ENCODE measurements at regions not wholly inside any gene's neighbourhood (a gene's known extent, or its start where the extent isn't known, plus 50 kb on each side); places are given as distances from the start of the nearest gene placed in this dataset.

DNA sequence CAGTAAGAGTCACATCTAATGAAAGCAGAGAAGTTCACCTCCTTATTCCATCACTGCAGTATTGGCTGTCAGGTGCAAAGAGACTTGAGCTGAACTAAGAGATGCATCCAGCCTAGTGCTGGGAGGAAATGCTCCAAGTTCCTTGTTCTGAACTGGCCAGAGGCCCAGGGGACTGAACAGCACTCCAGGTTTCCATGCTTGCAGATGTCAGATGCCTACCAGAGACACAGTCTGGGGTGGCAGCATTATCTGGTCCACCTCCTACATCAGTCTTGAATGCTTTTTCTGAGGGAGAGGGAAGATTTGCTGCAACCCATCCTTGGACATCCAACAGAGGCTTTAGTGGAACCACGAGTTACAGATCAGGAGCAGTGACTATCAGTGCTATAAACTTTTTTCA lies 331.3 kb downstream of the CYRIA start:
- TF ChIP-seq, protein P1, sequence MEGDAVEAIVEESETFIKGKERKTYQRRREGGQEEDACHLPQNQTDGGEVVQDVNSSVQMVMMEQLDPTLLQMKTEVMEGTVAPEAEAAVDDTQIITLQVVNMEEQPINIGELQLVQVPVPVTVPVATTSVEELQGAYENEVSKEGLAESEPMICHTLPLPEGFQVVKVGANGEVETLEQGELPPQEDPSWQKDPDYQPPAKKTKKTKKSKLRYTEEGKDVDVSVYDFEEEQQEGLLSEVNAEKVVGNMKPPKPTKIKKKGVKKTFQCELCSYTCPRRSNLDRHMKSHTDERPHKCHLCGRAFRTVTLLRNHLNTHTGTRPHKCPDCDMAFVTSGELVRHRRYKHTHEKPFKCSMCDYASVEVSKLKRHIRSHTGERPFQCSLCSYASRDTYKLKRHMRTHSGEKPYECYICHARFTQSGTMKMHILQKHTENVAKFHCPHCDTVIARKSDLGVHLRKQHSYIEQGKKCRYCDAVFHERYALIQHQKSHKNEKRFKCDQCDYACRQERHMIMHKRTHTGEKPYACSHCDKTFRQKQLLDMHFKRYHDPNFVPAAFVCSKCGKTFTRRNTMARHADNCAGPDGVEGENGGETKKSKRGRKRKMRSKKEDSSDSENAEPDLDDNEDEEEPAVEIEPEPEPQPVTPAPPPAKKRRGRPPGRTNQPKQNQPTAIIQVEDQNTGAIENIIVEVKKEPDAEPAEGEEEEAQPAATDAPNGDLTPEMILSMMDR (IDR thresholded peaks at IDR 0.05) = no peak
- TF ChIP-seq EP300 (IDR thresholded peaks at IDR 0.05) = no peak
- TF ChIP-seq POLR2A (IDR thresholded peaks at IDR 0.05) = no peak
- TF ChIP-seq POLR2AphosphoS5 (IDR thresholded peaks at IDR 0.05) = no peak
